KG1 (cell line): ENCODE measurements at regions not wholly inside any gene's neighbourhood (a gene's known extent, or its start where the extent isn't known, plus 50 kb on each side); places are given as distances from the start of the nearest gene placed in this dataset.

Experiments
- DNase-seq: peaks from one replicate; lab custom pipeline; 2025; lab: John Stamatoyannopoulos, UW

DNA sequence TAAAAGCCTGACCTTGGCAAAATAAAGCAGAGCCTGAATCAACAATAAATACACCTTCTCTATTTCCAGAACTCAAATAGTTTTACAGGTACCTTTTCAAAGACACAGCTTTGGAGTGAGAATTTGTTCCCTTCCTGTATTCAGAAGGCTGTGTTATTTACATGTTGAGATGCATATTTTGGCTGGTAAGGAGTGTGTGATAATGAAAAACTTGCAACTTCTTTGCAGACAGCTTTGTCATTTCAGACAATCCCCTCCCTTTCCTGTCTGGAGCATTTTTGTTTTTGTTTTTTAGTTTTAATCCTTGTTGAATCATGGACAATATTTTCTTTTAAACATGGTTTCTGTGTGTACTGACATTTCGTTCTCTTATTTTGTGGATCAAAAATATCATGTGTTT, 493.8 kb downstream of the FAT4 start:
- DNase-seq = no peak

DNA sequence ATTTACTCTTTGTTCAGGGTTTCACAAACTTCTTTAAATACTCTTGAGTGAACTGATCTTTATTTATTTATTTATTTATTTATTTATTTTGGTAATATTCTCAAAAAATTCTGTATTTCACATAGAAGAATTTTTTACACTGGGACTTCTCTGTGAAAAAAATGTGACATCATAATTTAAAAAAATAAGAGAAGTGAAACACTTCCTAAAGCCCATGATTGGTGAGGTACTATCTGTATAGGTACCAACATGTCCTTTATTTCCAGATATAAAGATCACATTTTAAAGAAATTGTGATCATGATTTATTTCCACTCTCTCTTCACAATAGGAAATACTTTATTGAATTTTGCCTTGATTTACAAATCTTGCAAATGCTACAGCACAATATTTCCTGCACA, 497.1 kb downstream of the FAT4 start:
- no peak for DNase-seq

GRCh38 chr4:125826801-125827695, 512.3 kb downstream of the FAT4 start:
- no peak for DNase-seq

DNA sequence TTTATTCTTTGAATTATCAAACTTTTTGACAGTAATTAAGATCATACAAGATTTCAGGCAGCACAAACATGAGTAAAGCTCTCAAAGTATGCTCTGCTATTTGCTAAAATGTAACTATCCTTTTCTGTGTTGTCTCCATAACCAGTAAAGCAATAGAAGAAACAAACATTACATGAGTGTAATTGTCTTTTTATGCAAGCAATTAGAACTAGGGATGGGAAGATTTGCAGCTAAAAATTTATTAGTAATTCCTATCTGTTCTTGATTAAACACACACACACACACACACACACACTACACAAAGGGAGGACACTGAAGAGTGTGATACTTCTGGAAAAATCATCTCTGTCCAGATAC, 512.9 kb downstream of the FAT4 start:
- DNase-seq = no peak

DNA sequence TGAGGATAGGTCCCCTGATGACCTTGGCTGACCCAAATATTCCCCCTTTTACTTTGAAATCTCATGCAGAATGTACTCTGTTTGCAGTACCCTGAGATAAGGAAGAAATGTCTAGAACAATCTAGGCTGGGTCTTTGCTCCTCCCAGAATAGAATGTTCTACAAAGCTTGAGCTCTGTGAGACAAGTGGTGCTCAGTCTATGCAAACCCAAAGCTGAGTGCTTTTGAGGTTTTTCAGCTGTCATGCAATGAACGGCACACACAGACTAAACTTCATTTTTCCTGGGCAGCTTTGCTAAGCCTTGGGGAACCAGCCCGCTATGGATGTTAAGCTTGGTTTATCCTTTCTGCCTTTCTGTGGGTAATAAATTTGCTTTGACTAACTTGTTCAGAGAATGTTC, 513.6 kb downstream of the FAT4 start:
- DNase-seq = no peak

DNA sequence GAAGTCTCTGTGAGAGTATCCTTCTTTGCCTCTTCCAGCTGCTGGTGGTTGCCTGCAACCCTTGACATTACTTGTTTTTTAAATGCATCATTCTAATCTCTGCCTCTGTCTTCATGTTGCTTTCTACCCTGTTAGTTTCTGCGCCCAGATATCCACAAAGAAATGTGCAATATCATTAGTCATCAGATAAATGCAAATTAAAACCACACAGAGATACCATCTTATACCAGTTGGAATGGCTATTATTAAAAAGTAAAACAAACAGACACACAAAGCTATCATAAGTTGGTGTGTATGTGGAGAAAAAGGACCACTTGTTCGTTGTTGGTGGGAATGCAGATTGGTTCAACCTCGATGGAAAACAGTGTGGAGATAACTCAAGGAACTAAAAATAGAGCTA, 517.4 kb downstream of the FAT4 start:
- DNase-seq = no peak

DNA sequence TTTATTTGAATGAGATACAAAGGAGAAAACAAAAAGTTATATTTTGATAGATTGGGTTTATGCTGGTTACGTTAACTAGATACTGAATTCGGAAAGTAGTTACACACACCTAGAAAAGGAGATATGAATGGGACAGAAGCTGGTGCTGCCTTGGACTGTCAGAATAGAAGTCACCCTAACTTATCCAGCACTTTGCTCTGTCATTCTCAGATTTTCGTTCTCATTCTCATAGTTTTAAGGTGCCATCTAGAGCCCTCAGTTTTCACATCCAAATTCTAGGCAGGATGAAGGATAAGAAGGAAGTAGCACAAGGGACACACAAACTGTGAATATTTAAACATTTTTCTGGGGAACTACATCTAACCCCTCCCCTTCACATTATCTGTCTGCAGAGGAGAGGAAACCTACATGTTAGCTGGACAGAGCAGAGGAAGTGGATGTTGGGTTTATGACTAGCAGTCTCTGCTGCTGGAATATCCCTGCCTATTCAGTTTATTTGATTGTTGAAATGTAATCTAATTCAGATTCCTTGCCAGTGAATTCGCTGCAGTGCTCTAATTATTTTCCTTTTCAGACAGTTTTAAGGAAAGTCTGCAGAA, 521.9 kb downstream of the FAT4 start:
- no peak for DNase-seq

DNA sequence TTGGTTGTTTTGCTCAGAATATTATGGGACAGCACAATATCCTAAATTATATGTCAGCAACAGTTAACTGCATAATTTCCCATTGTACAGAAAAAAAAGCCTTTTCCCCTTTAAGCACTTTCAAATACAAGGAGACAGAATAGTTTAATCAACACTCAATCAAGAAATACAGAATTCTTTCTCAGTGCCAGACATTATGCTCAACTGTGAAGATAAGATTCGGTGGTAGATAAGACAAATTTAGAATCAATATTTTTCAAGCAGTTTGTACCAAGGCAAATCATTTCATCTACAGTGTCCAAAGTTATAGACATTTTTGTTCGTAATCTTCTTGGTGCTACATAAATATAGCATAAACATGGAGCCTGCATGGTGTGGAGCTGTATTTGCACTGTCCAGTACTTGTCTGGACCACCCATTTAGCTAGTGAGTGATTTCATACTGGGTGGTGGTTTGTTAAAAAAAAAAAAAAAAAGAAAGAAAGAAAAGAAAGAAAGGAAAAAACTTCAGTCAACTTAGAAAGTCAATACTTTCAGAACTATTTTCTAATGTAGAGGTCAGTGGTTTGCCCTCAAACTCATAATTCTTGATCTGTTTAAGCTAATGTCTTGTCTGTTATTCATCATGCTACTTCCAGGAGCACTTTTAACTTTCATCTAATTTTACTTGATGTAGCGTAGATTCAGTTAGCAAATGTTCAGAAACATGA, 522.9 kb downstream of the FAT4 start:
- DNase-seq = no peak

- no peak for DNase-seq
Measured at GRCh38 chr4:125838202-125838601, 523.4 kb downstream of the FAT4 start.

DNA sequence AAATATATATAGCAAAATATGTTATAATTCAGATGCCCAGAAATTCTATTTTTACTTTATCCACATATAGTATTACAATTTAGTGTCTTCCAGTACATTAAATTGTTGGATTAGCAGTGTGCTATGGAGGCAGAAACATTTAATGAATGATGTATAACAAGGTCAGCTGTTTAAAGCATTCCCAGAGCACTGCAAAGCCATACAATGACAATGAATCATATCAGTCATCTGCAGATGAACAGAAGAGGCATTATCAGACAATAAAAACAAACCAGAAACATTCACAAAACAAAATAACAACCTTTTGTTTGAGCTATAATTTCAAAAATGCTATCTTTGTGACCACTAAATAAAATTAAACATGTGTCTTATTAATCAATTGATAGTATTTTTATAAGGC, 524.2 kb downstream of the FAT4 start:
- no peak for DNase-seq

DNA sequence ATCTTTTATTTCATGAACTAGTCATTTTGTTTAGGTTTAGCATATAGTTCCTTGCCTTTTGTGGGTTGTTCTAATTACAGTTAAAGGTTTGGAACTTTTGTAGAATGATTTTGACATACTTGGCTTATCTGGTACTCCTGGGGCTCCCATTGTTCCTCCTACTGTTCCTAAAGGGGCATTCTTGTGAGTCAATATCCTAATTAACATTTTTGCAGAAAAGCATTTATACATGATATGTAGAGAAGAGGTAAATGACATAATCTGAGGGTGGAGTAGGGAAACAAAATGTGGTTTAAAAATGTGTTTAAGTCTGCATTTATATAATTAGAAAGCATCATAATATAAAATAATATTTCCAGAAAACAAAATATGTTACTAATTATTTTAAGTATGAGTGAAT, 529.2 kb downstream of the FAT4 start:
- no peak for DNase-seq

- no peak for DNase-seq
Measured at GRCh38 chr4:125847518-125847917, 532.8 kb downstream of the FAT4 start.

DNA sequence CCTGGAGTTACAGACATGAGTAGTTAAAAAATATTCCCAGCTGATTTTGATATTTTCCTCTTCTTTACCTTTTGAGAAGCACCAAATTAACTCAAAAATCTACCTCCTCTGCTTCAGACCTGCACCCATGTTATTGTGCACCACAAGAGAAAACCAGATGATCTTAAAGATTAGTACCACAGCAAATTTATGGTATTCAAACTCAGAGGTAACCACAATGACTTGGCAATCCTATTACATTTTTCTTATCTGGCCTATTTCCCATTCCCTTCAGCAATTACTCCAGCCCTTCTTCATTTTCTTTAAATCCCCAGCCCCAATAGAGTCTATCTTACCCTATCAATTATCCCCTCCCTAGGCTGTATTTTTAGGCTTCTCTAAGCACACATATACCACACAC, 535.1 kb downstream of the FAT4 start:
- no peak for DNase-seq

DNA sequence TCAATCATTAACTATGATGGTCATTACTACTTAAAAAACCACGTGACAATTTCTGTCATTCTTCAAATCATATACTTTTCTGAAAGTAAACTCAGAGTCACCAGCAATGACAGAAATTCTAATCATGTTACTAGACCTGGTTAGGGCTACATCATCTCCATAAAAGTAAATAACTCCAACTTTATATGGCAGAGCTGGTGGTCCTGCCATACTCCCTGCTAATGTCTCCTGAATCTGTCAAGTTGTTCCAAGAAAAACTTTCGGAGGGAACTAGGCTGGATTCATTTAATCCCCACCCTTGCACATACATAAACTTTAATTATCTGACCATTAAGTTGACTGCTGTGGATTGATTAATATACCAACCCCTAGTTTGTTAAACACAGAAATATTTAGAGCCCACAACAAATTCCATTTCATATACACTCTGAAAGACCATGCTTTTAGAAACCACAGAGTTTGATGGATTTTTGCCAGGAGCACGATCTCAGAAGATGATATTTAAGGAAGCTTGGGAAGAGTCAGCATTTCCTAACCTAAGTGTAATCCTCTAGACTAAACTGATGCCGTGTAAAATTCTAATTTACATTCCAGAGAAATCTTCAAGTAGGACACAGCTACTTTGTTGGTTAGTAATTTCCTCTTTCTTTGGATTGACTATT, 577.0 kb downstream of the FAT4 start:
- DNase-seq = no peak

DNA sequence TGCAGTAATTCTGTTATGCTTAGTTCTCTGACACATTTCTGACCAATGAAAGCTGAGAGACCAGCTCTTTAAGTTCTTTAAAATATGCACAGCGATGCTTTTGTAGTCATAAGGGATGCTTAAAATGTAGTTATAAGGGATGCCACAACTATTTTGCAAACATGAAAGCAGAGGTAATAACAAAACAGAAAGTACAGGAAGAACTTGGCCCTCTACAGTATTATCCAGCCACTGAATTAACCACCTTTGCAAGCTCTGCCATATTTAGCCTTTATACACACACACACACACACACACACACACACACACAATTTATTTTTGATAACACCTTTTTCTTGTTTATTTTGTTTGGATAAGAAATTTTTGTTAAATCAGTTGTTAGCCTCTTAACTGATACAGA, 590.0 kb downstream of the FAT4 start:
- DNase-seq = no peak

DNA sequence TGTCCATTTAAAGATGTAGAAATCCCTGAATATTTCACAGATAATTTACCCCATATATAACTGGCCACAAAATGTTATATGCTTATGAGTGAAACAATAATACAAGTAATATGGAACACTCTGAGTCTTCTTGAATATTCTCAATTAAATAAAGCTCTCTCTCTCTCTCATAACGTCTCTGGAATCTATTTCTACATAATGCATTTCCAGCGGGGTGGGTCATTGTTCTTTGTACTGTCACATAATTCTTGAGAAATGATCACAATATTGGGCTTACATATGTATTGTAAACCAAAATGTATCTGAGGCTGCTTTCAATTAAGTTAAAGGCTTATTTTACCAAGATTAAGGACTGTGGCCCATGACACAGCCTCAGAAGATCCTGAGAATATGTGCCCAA, 596.3 kb downstream of the FAT4 start:
- no peak for DNase-seq

DNA sequence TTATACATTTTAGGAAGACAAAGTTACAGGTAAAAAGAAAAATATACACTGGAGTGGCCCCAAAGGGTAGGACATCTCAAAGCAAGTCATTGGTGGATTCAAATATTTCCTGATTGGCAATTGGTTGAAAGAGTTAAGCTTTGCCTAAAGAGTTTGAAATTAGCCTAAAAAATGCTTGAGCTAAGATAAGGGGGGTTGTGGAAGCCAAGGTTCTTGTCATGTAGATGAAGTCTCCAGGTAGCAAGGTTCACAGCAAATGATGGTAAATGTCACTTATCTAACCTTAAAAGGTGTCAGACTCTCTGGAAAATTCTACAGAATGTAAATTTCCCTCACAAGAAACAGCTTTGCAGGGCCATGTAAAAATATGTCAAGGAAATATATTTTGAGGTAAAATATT, 596.7 kb downstream of the FAT4 start:
- DNase-seq = no peak

GRCh38 chr4:125917559-125917958, 602.8 kb downstream of the FAT4 start:
- no peak for DNase-seq

DNA sequence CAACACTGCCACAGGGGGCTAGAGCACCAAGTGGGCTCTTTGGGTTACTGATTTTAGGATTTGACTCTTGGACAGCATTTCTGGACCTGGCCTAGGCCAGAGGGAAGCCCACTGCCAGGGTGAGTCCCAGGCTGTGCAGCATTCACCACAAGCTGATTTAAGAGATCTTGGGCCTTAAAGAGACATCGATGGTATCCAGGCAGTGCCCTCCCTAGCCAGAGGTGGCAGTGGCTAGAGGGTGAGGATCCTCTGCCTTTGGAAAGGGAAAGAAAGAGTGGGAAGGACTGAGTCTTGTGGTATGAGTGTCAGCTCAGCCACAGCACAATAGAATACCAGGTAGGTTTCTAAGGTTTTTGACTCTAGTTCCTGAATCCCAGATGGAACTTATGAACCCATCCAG, 613.9 kb downstream of the FAT4 start:
- no peak for DNase-seq

GRCh38 chr4:125938541-125938940, 623.8 kb downstream of the FAT4 start:
- DNase-seq = no peak

DNA sequence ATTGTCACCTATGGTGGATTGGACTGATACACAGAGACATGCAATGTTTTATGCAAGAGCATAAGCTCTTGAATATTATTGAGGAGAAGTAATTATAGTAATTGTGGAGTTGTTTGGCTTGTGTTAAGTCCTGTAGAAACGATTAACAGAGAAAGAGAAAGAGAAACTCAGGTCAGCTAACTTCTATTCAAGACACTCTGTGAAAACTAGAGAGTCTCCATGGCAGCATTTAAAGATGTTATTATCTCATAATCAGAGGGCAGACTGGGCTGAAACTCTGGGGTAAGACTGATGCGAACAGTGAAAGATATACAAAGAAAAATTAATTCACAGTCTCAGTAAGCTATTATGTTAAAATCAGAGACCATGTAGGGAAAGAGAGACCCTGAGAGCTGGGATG, 625.7 kb downstream of the FAT4 start:
- DNase-seq = no peak

DNA sequence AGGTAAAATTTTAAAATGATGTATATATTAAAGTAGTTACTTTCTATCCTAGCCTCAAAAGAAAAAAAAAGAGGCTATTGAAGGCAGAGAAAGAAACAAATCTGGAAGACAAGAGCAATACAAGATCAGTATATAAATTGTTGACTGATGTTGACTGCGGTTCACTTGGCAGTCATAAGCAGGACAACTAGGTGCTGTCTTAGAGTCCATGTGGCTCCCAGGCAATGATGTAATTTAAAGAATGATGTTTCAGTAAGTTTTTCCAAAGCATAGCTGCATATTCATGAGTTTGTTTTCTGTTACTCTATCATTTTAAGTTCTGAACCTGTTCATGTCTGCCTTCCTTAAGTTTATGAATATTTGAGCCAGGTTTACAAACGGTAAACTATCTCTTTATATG, 630.2 kb downstream of the FAT4 start:
- no peak for DNase-seq

DNA sequence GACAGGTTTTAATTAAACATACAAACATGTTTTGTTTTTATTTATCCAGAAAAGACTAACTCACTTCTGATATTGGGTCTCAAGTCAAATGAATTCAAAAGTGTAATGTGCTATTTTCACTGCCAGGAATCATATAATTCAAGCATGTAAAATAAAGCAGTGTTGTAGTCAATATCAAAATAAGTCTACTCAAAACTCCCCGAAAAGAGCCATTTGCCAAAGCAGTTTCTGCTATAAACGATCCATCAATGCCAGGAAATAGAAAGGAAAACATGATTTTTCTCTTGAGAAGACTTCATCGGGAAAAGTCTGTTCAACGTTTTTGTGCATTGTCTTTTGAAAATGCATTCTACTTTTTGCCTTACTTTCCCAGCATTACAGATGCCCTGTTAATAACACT, 633.3 kb downstream of the FAT4 start:
- no peak for DNase-seq
